ENCODE measurements at regions not wholly inside any gene's neighbourhood (a gene's known extent, or its start where the extent isn't known, plus 50 kb on each side); places are given as distances from the start of the nearest gene placed in this dataset.

- CTCF ChIA-PET (ENCODE audit: low intra/inter-chr PET ratio, low total read pairs): no interaction called here
- no peaks in the 10 kb centered on the region for H3K4me1 ChIP-seq (ENCODE audit: insufficient read depth, low read length)
- no peaks in the 10 kb centered on the region for H4K20me1 ChIP-seq (ENCODE audit: insufficient read depth, low read length)
- TF ChIP-seq TBX2 (CRISPR knock-in tag; IDR thresholded peaks at IDR 0.05; ENCODE audit: borderline replicate concordance) (no peak), ZNF430 (CRISPR knock-in tag; IDR thresholded peaks at IDR 0.05) (no peak), ZNF772 (CRISPR knock-in tag; IDR thresholded peaks at IDR 0.05) (no peak), ZMYM4 (CRISPR knock-in tag; IDR thresholded peaks at IDR 0.05) (no peak), SIN3A (IDR thresholded peaks at IDR 0.05; ENCODE audit: borderline replicate concordance, low read depth, low read length) (no peak)
- no peak for ATAC-seq
- FAIRE-seq: no peak
- H2AFZ ChIP-seq (ENCODE audit: low read length): no peak overlapping the region
- POLR2A ChIA-PET: no interaction called here
- intact Hi-C loops (cut with micrococcal nuclease; ENCODE audit: unreplicated experiment): no loop called here
- H3K4me3 ChIP-seq (replicated peaks in 1 of 3; ENCODE audit: insufficient read depth in 1 of 3, low read depth in 2 of 3, low read length in 3 of 3): no peak overlapping the region
- H3K27ac ChIP-seq (ENCODE audit: extremely low read length, insufficient read depth, low read length): no peak overlapping the region
- DNase-seq (ENCODE audit: low spot score): no peak
- in situ Hi-C loops (cut with HindIII; ENCODE audit: extremely low pct_ligation_motif_present, low pct_unique_long_range_greater_than_20kb): no loop called here
- no peaks in the 10 kb centered on the region for H3K9me3 ChIP-seq (ENCODE audit: low read length)
- H3K4me2 ChIP-seq (ENCODE audit: low read depth, low read length): no peak overlapping the region
- WGBS (ENCODE audit: low lambda C conversion rate): 53% methylated on average over 8 of the region's 9 CpGs
- no peaks in the 10 kb centered on the region for H3K79me2 ChIP-seq (ENCODE audit: insufficient read depth, low read length)
- H3K9ac ChIP-seq (ENCODE audit: insufficient read depth, low read depth, low read length): no peak overlapping the region
- no peaks in the 10 kb centered on the region for H3K36me3 ChIP-seq (replicated peaks in 1 of 2; ENCODE audit: control insufficient read depth in 1 of 2, insufficient read depth in 2 of 2, low read length in 2 of 2)
- no TSS peak for BruUV-seq (replicated peaks)
- no peaks in the 10 kb centered on the region for H3K27me3 ChIP-seq (ENCODE audit: control insufficient read depth in 1 of 2, insufficient read depth in 2 of 2, low read length in 2 of 2)
Observed at GRCh38 chrX:13419276-13419675, 99.4 kb upstream of the ATXN3L start.

- Histone ChIP-seq H3K9ac (ENCODE audit: insufficient read depth, low read depth, low read length) (no peak overlapping the region), H3K9me3 (ENCODE audit: low read length) (no peaks in the 10 kb centered on the region), H3K4me1 (ENCODE audit: insufficient read depth, low read length) (no peaks in the 10 kb centered on the region), H3K4me2 (ENCODE audit: low read depth, low read length) (no peak overlapping the region), H3K27me3 (ENCODE audit: control insufficient read depth in 1 of 2, insufficient read depth in 2 of 2, low read length in 2 of 2) (no peaks in the 10 kb centered on the region), H3K79me2 (ENCODE audit: insufficient read depth, low read length) (no peaks in the 10 kb centered on the region), H4K20me1 (ENCODE audit: insufficient read depth, low read length) (no peaks in the 10 kb centered on the region), H3K36me3 (replicated peaks in 1 of 2; ENCODE audit: control insufficient read depth in 1 of 2, insufficient read depth in 2 of 2, low read length in 2 of 2) (no peaks in the 10 kb centered on the region), H2AFZ (ENCODE audit: low read length) (no peak overlapping the region), H3K27ac (ENCODE audit: extremely low read length, insufficient read depth, low read length) (no peak overlapping the region), H3K4me3 (replicated peaks in 1 of 3; ENCODE audit: insufficient read depth in 1 of 3, low read depth in 2 of 3, low read length in 3 of 3) (no peak overlapping the region)
- in situ Hi-C loops (cut with HindIII; ENCODE audit: extremely low pct_ligation_motif_present, low pct_unique_long_range_greater_than_20kb) (no loop called here), intact Hi-C loops (cut with micrococcal nuclease; ENCODE audit: unreplicated experiment) (no loop called here)
- no TSS peak for BruUV-seq (replicated peaks)
- POLR2A ChIA-PET: no interaction called here
- DNase-seq (ENCODE audit: low spot score) (no peak), FAIRE-seq (no peak), ATAC-seq (no peak)
- TF ChIP-seq MAFF (IDR thresholded peaks at IDR 0.05; ENCODE audit: low read depth, low read length) (peak; percentile 47; the same call in 1 of the 2 replicates), MAFK (conservative IDR thresholded peaks at IDR 0.05 in 1 of 2, IDR thresholded peaks at IDR 0.05 in 1 of 2; ENCODE audit: low read length in 2 of 2) (peak; percentile 36 to 75; a peak in 3 of 4 replicates), NCOA5 (CRISPR knock-in tag; IDR thresholded peaks at IDR 0.05) (no peak)
- CTCF ChIA-PET (ENCODE audit: low intra/inter-chr PET ratio, low total read pairs): no interaction called here
- 17% methylated on average over 6 of the region's 8 CpGs for WGBS (ENCODE audit: low lambda C conversion rate)
Observed at GRCh38 chrX:13418126-13419097, 98.6 kb upstream of the ATXN3L start.

All from HepG2 (cell line).